ENCODE measurements at regions not wholly inside any gene's neighbourhood (a gene's known extent, or its start where the extent isn't known, plus 50 kb on each side); places are given as distances from the start of the nearest gene placed in this dataset.
"Not testable (repeated sequence)": the region's sequence is repeated elsewhere in the genome, so short reads cannot be mapped to it uniquely, and the experiment has no call there.

- H3K4me1 ChIP-seq: no peaks in the 10 kb centered on the region
- no peak overlapping the region for H3K27ac ChIP-seq
- TF ChIP-seq CTCF (IDR thresholded peaks at IDR 0.05): no peak
- no peak for TF ChIP-seq POLR2A (IDR thresholded peaks at IDR 0.05)
- H3K36me3 ChIP-seq: no peaks in the 10 kb centered on the region
- DNase-seq: no peak
- H3K27me3 ChIP-seq: peaks cover 0 to 61% (median 0%) of the 10 kb centered on the region in 4 donors
- H3K9me3 ChIP-seq: no peaks in the 10 kb centered on the region
- 58 to 65% methylated on average over 7 of the region's 7 CpGs for WGBS, 2 donors
- intact Hi-C loops (cut with DNase I): no loop called here
- H3K4me3 ChIP-seq: no peak overlapping the region
Observed at GRCh38 chr10:28763471-28764170, 86.3 kb downstream of the BAMBI start.

GRCh38 chr10:28765641-28766040 lies 88.3 kb downstream of the BAMBI start:
- intact Hi-C loops (cut with DNase I): no loop called here
- no peak for DNase-seq
- Histone ChIP-seq H3K4me3 (no peak overlapping the region), H3K27ac (no peak overlapping the region), H3K36me3 (no peaks in the 10 kb centered on the region), H3K9me3 (no peaks in the 10 kb centered on the region), H3K27me3 (peaks cover 0 to 54% (median 0%) of the 10 kb centered on the region in 4 donors), H3K4me1 (no peaks in the 10 kb centered on the region)
- no peak for TF ChIP-seq POLR2A (IDR thresholded peaks at IDR 0.05)
- TF ChIP-seq CTCF (IDR thresholded peaks at IDR 0.05): no peak
- 43 to 51% methylated on average over 6 of the region's 6 CpGs for WGBS, 2 donors

GRCh38 chr10:28768227-28768626 lies 90.9 kb downstream of the BAMBI start:
- Histone ChIP-seq H3K9me3 (no peaks in the 10 kb centered on the region), H3K27ac (no peak overlapping the region), H3K27me3 (peaks cover 0 to 40% (median 0%) of the 10 kb centered on the region in 4 donors), H3K36me3 (no peaks in the 10 kb centered on the region), H3K4me3 (no peak overlapping the region), H3K4me1 (no peaks in the 10 kb centered on the region)
- WGBS, 2 donors: 58 to 63% methylated on average over 7 to 9 of the region's 10 CpGs
- DNase-seq: no peak
- intact Hi-C loops (cut with DNase I): no loop called here
- TF ChIP-seq CTCF (IDR thresholded peaks at IDR 0.05) (no peak), POLR2A (IDR thresholded peaks at IDR 0.05) (no peak)

GRCh38 chr10:28769091-28769604 lies 91.8 kb downstream of the BAMBI start:
- H3K9me3 ChIP-seq: no peaks in the 10 kb centered on the region
- H3K36me3 ChIP-seq: no peaks in the 10 kb centered on the region
- H3K27me3 ChIP-seq: peaks cover 0 to 32% (median 0%) of the 10 kb centered on the region in 4 donors
- WGBS, 2 donors: 63 to 71% methylated on average over 4 of the region's 4 CpGs
- H3K4me1 ChIP-seq: no peaks in the 10 kb centered on the region
- DNase-seq: no peak
- intact Hi-C loops (cut with DNase I): no loop called here
- no peak overlapping the region for H3K27ac ChIP-seq
- H3K4me3 ChIP-seq: no peak overlapping the region
- TF ChIP-seq CTCF (IDR thresholded peaks at IDR 0.05) (no peak), POLR2A (IDR thresholded peaks at IDR 0.05) (no peak)

GRCh38 chr10:28771580-28772090 lies 94.3 kb downstream of the BAMBI start:
- H3K36me3 ChIP-seq; intact Hi-C loops (cut with DNase I); H3K4me1 ChIP-seq; H3K27ac ChIP-seq; H3K9me3 ChIP-seq; H3K4me3 ChIP-seq; DNase-seq: not testable (repeated sequence)
- no CpG with 5 or more reads among the region's 36 CpGs for WGBS, 2 donors
- H3K27me3 ChIP-seq: peaks cover 0 to 11% (median 0%) of the 10 kb centered on the region in 4 donors

Measured in esophagus squamous epithelium (tissue), 5 donors.